NAMALWA (cell line): ENCODE measurements at regions not wholly inside any gene's neighbourhood (a gene's known extent, or its start where the extent isn't known, plus 50 kb on each side); places are given as distances from the start of the nearest gene placed in this dataset.

ENCODE experiments used
- DNase-seq: peaks from one replicate; pipeline ENCODE4 v3.0.0-alpha.2; 2015; ENCODE audit warnings: low spot score

DNA sequence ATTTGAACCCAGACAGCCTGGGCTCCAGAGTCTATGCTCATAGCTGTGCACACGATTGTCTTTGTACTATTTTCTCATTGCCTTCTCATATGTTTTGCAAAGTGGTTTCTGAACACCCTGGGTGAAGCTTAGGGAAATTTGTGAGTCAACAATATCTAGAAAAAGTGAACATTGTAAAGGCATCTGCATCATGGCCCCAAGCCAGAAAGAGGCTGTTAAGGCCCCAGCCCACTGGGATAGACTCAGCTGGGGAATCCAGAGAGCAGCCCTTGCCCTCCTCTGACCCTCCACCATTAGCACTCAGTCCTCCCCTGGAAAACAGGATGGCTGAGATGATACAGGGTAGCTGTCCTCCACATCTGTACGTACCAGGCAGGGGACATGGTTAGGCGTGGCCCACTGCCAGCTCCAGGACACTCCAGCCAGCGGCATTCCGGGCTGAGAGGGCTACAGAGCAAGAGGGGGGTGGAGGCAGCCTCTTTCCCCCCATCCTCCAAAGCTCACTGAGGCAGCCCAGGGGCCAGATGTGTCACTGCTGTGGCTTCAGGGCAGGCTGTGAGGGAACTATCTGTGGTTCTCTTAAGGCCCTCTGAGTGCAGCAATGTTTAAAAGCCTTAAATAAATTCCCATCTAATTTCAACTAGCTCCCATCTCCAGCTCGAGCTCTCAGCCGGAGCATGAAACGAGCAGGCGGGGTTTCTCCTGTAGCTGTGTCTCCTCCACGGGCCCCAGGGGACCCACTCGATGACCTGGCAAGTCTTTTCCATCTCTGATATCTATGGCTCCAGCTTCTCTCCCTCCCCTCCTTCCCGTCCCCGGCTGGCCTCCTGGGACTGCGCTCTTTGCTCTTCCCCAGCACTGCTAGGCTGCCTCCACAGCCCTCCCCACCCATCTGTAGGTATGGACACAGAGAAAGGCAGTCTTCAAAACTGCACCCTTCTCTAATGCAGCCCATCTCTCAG lies 209.4 kb upstream of the LRFN2 start:
- no peak for DNase-seq

DNA sequence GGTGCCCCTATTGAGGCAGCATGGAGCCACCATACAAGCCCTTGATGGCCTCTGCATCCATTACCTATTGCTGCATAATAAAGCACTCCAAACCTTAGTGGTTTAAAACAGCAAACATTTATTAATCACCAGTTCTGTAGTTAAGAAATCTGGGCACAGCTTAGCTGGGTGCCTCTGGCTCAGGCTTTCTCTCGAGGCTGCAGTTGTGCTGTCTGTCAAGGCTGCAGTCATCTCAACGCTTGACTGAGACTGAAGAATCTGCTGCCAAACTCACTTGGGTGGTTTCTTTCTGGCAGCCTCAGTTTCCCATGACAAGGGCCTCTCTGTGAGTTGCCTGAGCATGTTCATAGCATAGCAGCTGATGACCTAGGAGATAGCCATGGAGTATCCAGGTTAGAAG lies 207.4 kb upstream of the LRFN2 start:
- DNase-seq: no peak

DNA sequence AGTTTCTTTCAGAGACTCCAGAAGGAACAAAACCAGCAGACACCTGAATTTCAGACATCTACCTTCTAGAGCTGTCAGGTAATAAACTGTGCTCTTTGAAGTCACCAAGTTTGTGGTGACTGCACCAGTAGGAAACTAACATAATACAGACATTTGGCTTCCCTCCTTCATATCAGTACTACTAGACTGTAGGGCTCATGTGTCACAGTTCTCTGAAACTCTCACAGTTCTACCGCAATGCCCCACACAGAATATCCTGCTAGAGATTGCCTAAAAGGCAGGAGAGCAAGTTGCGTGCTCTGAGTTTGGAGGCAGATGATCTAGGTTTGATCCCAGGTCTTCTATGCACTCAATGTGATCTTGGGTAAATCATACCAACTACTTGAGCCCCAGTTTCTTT lies 205.0 kb upstream of the LRFN2 start:
- DNase-seq: no peak

DNA sequence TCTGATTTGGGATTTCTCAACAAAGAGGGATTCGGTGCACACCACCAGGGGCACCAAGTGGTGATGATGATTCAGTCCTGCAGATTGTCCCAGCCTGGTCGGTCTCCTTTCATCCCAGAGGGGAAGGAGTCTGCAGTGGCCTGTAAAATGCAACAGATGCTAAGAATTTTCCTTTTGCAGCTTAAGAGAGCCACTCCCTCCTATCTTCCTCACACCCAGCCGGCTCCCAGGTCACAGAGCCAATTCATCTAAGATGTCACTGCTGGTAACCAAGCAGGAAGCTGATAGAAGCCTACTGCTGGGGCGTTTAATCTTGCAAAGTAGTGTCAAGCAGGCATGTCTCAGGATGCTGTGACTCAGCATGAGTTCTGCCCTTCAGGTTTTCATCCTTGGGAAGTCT lies 203.8 kb upstream of the LRFN2 start:
- no peak for DNase-seq

DNA sequence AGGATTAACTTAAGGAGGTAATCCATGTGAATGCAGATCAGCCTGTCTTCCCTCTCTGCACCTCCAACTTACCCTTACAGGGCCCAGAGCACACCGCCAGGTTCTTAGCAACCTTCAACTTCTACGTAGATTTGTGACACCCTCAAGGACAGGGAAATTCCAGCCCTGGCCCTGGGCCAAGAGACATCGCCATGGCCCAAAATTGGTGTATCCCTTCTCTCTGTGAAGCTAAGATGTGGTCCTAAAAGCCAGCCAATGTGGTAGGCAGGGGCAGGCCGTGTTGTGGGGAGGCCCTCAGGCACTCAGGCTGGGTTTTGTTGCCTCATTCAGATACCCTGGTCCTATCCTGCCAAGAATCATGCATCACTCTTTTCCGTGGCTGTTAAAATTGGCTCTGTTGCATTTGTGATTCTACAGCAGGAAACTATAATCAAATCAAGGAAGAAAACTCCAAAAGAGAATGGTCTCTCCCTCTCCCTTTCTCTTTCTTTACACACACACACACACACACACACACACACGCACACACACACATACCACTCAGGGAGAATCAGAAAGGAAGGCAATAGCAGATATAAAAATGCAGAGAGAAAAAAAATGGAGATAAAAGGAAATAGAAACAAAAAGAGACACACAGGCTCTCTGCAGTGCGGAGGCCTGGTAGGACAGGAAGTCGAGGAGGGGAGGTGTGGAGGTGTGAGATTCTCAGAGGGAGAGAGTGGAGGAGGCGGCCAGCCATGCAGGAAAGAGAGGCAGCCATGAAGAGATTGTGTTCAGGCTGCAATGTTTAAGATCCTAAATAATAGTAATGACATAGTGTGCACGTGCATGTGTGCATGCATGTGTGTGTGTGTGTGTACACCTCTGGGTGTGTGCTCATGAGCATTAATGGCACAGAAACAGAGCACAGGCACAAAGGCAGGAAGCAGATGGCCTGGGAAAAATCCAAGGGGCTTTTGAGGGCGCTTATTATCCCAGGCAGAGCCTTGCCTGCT lies 201.8 kb upstream of the LRFN2 start:
- DNase-seq: no peak

GRCh38 chr6:40782355-40782754 lies 195.2 kb upstream of the LRFN2 start:
- DNase-seq: no peak

DNA sequence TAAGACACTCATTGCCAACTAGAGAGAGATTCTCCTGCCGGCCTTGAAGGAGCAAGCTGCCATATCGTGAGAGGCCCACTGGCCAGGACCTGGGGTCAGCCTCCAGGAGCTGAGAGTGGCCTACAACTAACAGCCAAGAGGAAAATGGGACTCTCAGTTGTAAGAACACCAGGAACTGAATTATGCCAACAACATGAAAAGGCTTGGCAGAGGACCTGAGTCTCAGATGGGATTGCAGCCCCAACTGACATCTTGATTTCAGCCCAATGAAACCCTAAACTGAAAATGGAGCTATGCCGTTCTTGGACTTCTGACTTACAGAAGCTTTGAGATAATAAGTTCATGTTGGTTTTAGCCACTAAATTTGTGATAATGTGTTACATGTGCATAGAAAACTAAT lies 193.5 kb upstream of the LRFN2 start:
- no peak for DNase-seq

GRCh38 chr6:40779409-40779808 lies 192.2 kb upstream of the LRFN2 start:
- no peak for DNase-seq

DNA sequence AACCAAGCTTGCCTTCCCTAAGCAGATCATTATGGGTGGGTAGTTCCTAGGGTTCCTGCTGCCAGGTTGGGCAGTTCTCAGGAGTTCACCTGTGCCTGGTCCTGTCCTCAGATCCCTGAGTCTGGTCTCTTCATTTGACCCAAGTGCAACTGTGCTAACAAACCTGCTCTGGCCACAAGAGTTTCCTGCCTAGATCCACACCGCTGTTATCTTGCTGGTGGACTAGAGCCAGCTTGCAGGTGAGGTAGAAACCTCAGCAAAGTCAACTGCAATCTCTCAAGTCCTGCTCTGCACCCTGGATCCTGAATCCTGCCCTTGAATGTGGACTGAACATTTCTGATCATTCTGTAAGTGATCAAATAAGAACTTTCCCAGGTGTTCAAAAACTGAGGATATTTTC lies 191.8 kb upstream of the LRFN2 start:
- DNase-seq: no peak

DNA sequence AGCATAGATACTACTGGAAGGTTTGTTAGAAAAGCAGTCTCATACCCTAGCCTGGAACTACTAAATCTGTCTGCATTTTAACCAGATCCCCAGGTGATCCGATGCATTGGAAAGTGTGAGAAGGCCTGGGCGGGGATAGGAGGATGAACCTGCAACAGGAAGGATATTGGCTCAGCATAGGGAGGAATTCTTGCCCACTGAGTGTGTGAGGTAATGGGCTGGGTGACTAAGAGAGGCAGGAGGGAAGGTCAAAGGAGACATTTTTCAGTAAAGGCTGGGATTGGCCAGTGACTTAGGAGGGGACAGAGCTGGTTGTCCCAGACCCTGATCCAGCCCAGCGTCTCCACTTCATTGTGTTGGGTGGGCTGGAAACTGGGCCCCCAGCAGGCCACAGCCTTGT lies 191.0 kb upstream of the LRFN2 start:
- no peak for DNase-seq

DNA sequence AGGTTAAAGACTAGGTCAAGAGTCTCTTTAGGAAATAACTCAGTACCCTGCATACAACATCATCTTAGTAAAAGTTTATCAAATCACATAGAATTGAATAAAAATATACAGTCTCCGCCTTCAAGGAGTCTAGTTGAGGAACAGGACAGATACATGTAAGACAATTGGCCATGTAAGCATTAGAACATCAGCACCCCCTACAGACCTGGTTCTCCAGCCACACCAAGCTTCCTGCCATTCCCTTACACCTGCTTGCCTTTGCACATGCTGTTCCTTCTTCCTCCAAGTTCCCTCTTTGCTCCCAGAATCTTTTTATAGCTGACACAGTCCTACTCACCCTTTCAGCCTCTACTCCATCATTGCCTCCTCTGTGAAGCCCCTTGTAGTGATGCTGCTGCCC lies 187.8 kb upstream of the LRFN2 start:
- DNase-seq: peak; percentile 28

GRCh38 chr6:40770794-40771193 lies 183.6 kb upstream of the LRFN2 start:
- DNase-seq: no peak

DNA sequence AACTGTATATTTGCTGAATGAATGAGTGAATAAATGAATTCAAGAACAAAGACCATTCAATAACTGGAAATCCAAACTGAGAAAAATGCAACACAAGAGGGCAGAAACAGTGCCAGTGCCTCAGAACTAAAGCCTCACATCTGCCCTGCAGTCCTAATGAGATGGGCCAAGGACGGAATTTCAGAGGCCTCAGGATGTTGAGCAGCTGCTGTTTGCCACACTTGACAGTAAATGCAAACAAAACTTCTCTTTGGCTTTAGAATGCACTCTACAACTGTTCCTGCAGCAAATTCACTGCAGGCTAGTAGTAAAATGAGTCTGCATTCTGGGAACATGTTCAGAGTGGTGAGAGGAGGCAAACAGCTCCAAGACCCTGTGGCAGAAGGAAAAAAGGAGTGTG lies 177.6 kb upstream of the LRFN2 start:
- no peak for DNase-seq

DNA sequence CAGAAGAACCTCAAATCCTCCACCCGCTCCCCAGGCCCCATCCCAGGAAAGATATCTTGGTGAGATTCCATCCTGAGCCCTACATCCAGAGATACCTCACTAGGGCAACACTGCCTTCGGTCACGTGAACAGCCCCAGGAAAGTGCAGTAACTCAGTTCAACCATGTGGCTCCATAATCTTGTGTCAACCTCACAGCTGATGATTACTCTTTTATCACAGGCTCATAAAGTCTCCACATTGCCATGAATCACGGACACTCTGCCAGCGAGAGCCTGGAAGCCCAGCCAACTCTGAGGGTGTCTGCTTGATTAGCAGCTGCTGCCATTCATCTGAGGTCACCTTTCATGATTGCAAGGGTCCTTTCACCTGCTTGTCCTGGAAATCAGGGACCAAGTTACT lies 175.8 kb upstream of the LRFN2 start:
- DNase-seq: no peak

DNA sequence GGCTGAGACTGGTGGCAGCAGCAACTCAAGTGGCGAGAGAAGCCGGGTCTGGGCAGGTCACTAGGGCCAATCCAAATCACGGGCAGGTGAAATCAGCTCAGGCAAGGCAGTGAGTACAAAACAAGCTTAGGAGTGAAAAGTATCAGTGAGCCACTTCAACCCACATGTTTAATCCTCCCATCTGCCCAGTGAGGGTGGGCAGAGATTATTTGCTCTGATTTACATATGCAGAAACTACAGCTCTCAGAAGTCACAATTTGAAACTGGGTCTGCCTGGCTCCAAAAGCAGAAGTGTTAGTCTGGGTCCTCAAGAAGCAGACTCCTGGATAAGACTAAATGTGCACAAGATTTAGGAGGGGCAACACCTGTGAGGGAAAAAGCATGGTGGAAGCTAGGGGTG lies 173.7 kb upstream of the LRFN2 start:
- peak; percentile 10 for DNase-seq

GRCh38 chr6:40759838-40760237 lies 172.7 kb upstream of the LRFN2 start:
- no peak for DNase-seq

DNA sequence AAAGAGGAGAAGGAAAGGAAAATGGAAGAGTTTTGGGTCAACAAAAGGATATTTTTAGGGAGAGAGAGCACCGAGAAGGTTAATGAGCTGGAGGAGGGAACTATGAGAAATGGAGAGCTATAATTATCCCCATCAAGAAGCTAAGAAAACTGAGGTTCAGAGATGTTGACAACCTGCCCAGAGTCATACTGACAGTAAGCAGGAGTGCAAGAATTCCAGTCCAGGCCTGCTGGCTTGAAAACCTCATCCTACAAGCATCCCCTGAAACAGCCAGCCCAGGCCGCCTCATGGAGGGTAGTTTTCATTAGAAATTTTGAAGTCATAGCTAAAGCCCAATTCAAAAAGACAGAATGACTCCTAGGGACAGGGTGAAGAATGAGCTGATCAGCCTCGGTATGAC lies 172.1 kb upstream of the LRFN2 start:
- no peak for DNase-seq

DNA sequence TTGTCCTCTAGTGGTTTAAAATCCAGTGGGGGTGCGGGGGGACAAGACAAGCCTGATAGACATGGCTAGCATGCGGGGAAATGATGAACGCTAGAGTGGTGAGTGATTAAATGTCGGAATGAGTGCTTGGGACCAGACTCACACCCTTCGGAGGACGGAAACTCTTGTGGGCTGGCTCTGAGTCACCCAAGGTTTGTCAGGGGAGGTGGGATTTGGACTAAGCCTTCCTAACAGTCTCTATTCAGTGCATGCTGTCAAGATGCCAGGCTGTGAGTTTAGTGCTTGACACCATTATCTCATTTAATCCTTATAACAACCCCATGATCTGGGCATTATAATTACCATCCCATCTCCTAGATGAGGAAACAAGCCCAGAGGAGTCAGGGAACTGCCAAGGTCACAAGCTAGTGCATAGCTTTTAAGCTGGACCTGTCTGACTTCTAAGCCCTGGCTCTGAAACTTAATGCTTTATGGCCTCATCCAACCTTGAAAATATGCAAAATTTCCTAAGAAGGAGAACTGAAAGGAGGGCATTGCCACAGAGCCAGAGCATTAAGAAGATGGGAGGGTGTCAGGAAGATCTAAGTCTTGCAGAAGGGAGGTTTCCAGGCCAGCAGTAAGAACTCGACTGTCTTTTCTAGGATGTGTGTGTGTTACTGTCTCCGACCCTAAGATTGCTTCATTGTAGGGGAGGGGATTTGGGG lies 168.7 kb upstream of the LRFN2 start:
- DNase-seq: peak; percentile 66

DNA sequence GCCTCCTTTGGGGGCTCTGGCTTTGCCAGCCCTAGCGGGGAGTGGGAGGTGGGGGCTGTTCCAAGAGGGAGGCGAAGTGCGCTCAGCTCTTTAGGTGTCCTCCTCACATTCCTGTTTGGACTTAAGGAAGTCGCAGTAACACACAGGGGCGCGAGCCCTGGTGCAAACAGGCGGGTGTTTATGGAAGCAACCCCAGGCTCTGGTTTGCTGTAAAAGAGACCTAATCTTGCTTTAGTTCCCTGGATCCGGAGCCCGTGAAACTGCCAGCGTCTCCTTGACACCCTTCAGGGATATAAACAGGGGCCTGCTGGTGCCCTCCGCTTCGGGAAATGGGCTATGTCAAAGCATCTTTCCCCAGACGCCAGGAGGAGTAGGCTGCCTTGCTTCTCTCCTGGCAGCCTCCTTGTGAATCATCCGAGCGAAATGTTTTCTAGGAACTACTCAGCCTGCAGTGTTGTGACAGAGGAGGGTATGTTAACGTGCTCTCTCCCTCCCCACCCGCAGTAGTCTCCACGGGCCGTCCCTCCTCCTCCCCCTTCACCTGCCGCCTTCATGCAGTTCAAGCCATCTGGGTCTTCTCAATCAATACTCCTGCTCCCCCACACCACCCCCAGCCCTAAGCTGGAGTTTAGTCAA lies 168.0 kb upstream of the LRFN2 start:
- DNase-seq: no peak

- DNase-seq: no peak
These were observed 167.4 kb upstream of the LRFN2 start for GRCh38 chr6:40754461-40755045.

DNA sequence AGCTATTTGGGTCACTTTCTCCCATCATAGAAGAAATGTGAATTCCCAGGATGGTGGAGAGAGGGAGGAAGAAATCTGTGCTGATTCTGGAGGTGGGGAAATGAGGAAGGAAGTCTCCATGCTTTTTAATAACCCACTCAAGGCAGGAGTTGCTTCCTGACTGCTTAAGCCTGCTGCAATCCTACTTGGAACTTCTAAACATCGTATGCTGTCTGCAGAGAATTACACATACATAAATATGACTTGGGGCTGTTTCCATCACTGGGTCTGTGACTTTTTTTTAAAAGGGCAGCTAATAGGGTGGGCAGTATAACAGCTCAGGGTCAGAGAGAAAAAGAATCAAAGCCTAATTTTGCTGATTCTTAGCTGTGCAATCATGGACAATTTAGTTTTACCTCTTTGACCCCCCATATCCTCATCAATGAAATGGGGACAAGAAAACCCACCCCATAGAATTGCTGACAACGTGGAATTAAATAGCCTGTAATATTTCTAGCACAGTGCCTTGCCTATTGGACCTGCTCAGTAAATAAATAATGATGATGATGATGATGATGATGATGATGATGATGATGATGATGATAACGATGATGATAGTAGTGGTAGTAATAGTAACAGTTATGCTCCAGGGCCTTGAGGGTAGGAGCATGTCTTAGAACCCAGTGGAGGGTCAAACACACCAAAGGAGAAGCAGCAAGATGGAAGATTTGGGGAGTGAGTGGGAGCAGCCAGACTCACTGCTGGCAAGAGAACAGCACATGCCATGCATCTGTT lies 166.7 kb upstream of the LRFN2 start:
- DNase-seq: no peak
